ENCODE measurements at regions not wholly inside any gene's neighbourhood (a gene's known extent, or its start where the extent isn't known, plus 50 kb on each side); places are given as distances from the start of the nearest gene placed in this dataset.
"Not testable (repeated sequence)": the region's sequence is repeated elsewhere in the genome, so short reads cannot be mapped to it uniquely, and the experiment has no call there.

GRCh38 chr5:96483878-96484277 lies 50.8 kb upstream of the PCSK1 start:
- DNase-seq (ENCODE audit: low read depth in 4 of 4, low spot score in 3 of 4), result peak in 3 of 4 donors; percentile 13 to 43 (median 40)

DNA sequence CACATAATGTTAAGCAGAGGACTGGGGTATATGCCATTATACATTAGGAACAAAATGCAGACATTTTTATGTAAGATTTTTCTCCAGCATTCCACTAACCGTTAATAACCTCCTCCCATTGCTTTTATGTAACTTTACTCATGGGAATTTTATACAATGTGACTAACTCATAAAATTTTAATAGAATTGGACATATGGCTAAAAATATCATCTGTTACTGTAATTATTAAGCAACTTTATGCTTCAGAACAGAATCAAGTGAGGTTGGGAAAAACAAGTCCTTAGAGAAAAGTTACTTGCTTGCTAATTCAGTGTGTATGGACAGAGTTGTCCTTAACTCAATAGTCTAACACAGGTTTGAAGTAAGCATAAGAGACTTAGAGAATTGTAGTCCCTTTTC lies 54.8 kb upstream of the PCSK1 start:
- DNase-seq (ENCODE audit: low read depth in 4 of 4, low spot score in 3 of 4), result no peak

DNA sequence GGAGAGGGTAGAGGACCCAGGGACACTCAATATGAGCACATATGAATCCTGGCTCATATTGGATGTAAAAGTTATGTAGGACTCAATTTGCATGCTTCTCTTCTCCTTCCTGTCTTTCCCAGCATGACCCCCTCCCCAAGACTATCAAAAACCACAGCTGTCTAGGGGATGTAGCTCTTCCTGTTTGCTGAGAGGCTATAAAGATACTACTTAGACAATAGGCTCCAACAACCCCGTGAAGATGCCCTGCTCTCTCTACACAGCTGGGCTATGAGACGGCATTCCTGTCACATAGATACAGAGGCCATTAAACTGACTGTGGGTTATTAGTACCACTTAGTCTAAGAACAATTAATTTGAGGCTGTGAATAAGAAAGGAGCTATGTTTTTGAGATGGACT lies 56.5 kb upstream of the PCSK1 start:
- DNase-seq (ENCODE audit: low read depth in 4 of 4, low spot score in 3 of 4), result no peak

- no peak for DNase-seq (ENCODE audit: low read depth in 4 of 4, low spot score in 3 of 4)
Measured at GRCh38 chr5:96492459-96493047, 59.5 kb upstream of the PCSK1 start.

DNA sequence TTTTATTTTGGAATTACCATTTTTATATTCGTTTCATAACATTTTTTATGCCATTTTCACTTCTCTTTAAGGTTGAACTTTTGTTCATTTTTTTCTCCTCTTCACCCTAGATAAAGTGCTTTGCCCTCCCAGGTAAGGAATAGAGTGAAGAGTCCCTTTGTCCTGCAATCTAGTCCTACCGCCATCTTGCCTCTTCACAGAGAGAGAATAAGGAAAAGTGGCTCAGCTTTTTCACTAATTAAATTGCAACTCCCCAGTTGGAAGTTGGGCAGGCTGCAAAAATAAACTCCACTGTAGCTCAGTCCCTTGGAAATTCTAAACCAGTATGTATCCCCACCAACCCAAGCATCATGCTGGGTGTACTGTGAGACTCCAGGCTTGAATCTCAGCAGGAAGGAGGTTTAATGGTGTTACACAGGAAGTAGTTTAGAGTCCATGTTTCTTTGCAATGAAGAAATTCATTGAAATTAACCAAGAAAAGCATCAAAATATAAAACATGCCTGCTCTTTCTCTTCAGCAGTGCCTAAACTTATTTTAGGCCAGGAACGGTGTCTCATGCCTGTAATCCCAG lies 60.3 kb upstream of the PCSK1 start:
- no peak for DNase-seq (ENCODE audit: low read depth in 4 of 4, low spot score in 3 of 4)

DNA sequence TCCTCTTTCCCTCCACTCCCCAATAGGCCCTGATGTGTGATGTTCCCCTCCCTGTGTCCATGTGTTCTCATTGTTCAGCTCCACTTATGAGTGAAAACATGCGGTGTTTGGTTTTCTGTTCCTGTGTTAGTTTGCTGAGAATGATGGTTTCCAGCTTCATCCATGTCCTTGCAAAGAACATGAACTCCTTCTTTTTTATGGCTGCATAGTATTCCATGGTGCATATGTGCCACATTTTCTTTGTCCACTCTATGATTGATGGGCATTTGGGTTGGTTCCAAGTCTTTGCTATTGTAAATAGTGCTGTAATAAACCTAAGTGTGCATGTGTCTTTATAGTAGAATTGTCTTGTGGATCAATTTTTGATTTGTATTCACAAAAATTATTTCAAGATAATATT lies 62.4 kb upstream of the PCSK1 start:
- not testable (repeated sequence) for DNase-seq (ENCODE audit: low read depth in 4 of 4, low spot score in 3 of 4)

GRCh38 chr5:96497027-96497426 lies 64.0 kb upstream of the PCSK1 start:
- not testable (repeated sequence) for DNase-seq (ENCODE audit: low read depth in 4 of 4, low spot score in 3 of 4)

DNA sequence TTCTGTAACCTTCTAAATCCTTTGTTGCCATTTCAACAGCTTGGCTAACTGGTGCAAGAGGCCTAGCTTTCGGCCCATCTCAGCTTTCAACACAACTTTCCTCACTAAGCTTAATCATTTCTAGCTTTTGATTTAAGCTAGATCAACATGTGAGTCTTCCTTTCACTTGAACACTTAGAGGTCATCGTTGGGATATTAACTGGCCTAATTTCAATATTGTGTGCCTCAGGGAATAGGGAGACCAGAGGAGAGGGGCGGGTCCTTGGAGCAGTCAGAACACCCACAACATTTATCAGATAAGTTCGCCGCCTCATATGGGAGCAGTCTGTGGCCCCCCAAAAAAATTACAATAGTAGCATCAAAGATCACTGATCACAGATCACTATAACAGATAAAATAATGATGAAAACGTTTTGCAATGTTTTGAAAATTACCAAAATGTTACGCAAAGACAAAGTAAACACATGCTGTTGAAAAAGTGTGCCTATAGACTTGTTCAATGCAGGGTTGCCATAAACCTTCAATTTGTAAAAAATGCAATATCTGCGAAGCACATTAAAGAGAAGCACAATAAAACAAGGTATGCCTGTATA lies 66.8 kb upstream of the PCSK1 start:
- DNase-seq (ENCODE audit: low read depth in 4 of 4, low spot score in 3 of 4), result no peak

DNA sequence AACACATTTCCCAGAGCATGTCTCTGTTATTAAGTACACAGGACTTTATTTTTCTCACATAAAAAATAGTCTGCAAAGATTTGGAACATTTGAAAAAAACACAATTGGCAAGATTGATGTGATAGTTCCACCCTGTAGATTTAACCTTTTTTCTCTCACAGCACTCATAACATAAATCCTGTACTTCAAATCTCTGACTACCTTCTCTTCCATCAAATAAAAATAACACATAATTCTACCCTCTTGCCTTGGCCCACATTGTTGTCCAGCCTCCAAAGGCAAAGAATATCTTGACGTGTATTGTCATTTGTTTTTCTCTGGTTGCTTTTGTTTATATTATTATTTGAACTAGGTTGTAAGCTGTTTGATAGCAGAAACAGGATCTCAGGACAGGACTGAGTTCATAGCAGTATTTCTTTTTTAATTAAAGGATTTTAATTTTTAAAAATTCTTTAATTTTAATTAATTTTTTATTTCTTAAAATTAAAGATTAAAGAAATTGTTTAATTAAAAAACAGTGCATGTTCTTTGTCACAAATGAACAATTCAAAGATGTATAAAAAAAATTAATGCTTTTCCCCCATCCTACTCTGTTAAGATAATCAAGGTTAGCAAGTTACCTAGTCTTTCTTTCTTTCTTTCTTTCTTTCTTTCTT lies 69.1 kb upstream of the PCSK1 start:
- DNase-seq (ENCODE audit: low read depth in 4 of 4, low spot score in 3 of 4), result no peak

GRCh38 chr5:96503501-96504236 lies 70.6 kb upstream of the PCSK1 start:
- DNase-seq (ENCODE audit: low read depth in 4 of 4, low spot score in 3 of 4), result no peak

DNA sequence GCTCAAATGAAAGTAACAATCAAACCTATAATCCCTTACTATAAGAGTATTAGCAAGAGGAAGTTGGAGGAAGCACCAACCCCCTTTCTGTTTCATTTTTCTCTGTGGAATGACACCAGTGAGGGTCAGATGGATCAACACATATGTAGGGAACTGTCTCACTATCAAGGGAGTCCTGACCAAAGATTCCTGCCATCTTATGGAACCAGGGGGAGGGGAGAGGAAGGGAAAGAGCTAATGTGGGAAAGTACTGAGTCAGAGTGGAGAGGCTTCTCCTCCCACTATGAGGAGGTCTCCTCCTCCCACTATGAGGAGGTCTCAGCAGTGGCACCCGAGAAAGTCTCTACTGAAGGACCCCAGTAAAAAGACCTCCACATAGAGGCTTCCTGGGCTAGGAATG lies 73.3 kb upstream of the PCSK1 start:
- no peak for DNase-seq (ENCODE audit: low read depth in 4 of 4, low spot score in 3 of 4)

DNA sequence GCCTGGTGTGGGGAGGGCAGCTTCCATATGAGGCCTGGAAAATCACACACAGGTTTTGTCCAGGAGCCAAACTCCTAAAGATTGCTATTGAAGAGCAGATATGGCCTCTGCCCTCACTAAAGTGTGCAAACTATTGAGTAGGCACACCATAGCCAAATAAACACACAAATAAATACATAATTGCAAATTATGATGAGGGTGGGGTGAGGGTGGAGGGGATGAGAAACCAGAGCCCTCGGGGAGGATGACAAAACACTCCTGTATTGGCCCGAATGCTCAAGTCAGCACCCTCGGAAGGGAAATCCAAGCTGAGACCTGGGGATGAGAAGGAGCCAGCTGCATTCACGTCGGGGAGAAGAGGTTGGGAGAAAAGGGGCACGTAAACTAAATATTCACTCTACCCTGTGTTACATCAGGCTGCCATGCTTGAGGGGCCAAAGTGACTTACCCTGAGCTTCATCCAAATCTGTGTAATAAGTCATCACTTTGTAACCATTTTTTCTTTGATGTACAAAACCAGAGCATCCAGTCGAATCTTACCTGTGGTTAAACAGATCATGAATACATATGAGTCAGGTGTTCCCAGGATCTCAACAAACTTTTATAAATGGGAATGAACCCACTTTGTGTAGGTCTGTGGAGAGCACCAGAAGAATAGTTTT lies 73.9 kb upstream of the PCSK1 start:
- DNase-seq (ENCODE audit: low read depth in 4 of 4, low spot score in 3 of 4), result no peak

- no peak for DNase-seq (ENCODE audit: low read depth in 4 of 4, low spot score in 3 of 4)
Measured at GRCh38 chr5:96509316-96509715, 76.3 kb upstream of the PCSK1 start.

GRCh38 chr5:96509721-96510350 lies 76.8 kb upstream of the PCSK1 start:
- no peak for DNase-seq (ENCODE audit: low read depth in 4 of 4, low spot score in 3 of 4)

DNA sequence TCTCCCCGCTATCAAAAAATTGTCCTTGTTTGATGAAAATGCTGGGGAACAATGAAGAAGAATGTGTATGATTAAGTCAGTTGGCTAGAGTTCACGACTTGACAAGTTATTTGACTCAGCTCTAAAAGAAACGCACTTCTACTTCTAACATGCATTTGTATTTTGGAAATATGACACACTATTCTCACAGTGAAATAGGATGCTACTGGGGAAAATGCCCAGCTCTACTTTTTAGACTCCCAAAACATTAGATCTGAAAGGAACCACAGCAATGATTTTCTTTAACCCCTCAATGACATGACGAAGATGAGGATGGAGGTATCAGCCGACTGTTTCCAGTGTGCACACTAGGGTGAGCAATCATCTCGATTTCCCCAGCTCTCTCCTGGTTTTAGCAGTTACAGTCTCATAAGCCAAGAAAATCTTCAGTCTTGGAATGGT lies 83.6 kb upstream of the PCSK1 start:
- DNase-seq (ENCODE audit: low read depth in 4 of 4, low spot score in 3 of 4), result no peak

DNA sequence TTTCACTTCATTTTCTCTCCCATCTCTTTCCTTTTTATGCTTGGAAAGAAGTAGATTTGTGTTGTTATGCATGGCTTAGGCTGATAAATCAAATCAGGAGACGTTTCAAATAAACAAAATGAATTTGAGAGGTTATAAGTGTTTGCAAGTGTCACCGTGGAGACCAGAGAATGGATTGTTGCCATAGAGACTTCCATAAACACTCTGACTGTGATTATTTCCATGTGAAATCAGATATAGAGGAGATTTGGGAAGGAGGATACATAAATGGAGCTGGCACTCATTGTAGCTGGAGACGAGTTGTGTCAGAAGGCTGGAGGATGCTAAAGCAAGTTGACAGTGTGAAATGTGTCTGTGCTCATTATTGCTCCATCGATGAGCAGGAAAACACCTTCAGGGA lies 84.2 kb upstream of the PCSK1 start:
- no peak for DNase-seq (ENCODE audit: low read depth in 4 of 4, low spot score in 3 of 4)

GRCh38 chr5:96520345-96520744 lies 87.3 kb upstream of the PCSK1 start:
- DNase-seq (ENCODE audit: low read depth in 4 of 4, low spot score in 3 of 4), result no peak

GRCh38 chr5:96522635-96523355 lies 89.7 kb upstream of the PCSK1 start:
- DNase-seq (ENCODE audit: low read depth in 4 of 4, low spot score in 3 of 4), result no peak

DNA sequence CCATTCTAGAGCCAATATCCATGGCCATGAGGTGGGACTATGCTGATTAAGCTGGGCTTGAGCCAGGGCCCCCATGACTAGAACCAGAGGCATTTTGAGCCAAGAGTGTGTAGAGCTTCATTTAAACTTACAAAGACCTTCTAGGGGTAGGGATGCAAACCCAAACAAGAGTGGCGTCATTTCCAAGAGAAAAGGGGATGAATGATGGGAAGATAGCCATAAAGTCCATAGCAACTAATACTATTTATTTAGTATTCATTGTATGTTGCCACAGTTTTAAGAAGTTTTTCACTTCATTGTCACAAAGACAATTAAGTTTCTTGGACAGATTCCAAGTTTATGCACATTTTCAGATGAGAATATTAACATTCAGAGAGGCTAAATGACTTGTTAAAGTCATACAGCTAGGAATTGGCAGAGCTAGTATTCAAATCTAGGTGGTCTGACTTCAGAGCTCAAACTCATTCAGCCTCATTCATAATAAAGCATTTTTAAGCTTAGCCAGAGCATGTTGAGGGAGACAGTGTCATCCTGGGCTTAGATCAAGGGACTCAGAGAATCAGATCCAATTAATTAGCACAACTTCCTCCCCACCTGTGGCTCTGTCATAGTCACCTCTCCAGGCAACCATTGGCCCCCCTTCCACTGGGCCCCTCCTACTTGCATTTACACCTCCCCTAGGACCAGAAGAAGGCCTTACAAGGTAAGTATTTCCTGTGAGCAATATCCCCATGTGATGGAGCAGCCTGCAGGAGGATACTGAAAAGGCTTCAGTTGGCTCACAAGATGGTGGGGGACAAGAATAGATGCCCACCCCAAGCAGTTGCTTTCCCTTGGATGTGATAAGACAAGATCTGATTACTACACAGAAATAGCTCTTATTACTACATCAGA lies 95.0 kb upstream of the PCSK1 start:
- no peak for DNase-seq (ENCODE audit: low read depth in 4 of 4, low spot score in 3 of 4)
